ENCODE measurements at regions not wholly inside any gene's neighbourhood (a gene's known extent, or its start where the extent isn't known, plus 50 kb on each side); places are given as distances from the start of the nearest gene placed in this dataset.

GRCh38 chr5:67363180-67363709 lies 166.6 kb upstream of the CD180 start:
- DNase-seq (ENCODE audit: low read depth): no peak
- in situ Hi-C loops (cut with HindIII; ENCODE audit: low sequenced_read_pairs): no loop called here
- TF ChIP-seq CTCF (IDR thresholded peaks at IDR 0.05; ENCODE audit: low read depth, low read length, missing control alignments): no peak

GRCh38 chr5:67361932-67362729 lies 165.5 kb upstream of the CD180 start:
- TF ChIP-seq CTCF (IDR thresholded peaks at IDR 0.05; ENCODE audit: low read depth, low read length, missing control alignments): no peak
- no peak overlapping the region for H3K4me3 ChIP-seq (ENCODE audit: low read depth, low read length)
- in situ Hi-C loops (cut with HindIII; ENCODE audit: low sequenced_read_pairs): no loop called here
- DNase-seq (ENCODE audit: low read depth): peak; percentile 73

More at GRCh38 chr5:67363180-67363709, 166.6 kb upstream of the CD180 start:
- H3K4me3 ChIP-seq (ENCODE audit: low read depth, low read length): no peak overlapping the region

GRCh38 chr5:67360047-67360446 lies 163.4 kb upstream of the CD180 start:
- no peak for TF ChIP-seq CTCF (IDR thresholded peaks at IDR 0.05; ENCODE audit: low read depth, low read length, missing control alignments)
- no peak overlapping the region for H3K4me3 ChIP-seq (ENCODE audit: low read depth, low read length)
- DNase-seq (ENCODE audit: low read depth): no peak
- in situ Hi-C loops (cut with HindIII; ENCODE audit: low sequenced_read_pairs): no loop called here

- no peak for TF ChIP-seq CTCF (IDR thresholded peaks at IDR 0.05; ENCODE audit: low read depth, low read length, missing control alignments)
- H3K4me3 ChIP-seq (ENCODE audit: low read depth, low read length): no peak overlapping the region
- DNase-seq (ENCODE audit: low read depth): no peak
- in situ Hi-C loops (cut with HindIII; ENCODE audit: low sequenced_read_pairs): no loop called here
Observed at GRCh38 chr5:67358186-67358585, 161.6 kb upstream of the CD180 start.

GRCh38 chr5:67355120-67355713 lies 158.6 kb upstream of the CD180 start:
- H3K4me3 ChIP-seq (ENCODE audit: low read depth, low read length): no peak overlapping the region
- in situ Hi-C loops (cut with HindIII; ENCODE audit: low sequenced_read_pairs): no loop called here
- TF ChIP-seq CTCF (IDR thresholded peaks at IDR 0.05; ENCODE audit: low read depth, low read length, missing control alignments): no peak
- no peak for DNase-seq (ENCODE audit: low read depth)

GRCh38 chr5:67353500-67354450 lies 157.2 kb upstream of the CD180 start:
- peak; percentile 54 for DNase-seq (ENCODE audit: low read depth)
- in situ Hi-C loops (cut with HindIII; ENCODE audit: low sequenced_read_pairs): no loop called here
- H3K4me3 ChIP-seq (ENCODE audit: low read depth, low read length): no peak overlapping the region
- TF ChIP-seq CTCF (IDR thresholded peaks at IDR 0.05; ENCODE audit: low read depth, low read length, missing control alignments): no peak
